Liver (tissue), 8 donors: ENCODE measurements at regions not wholly inside any gene's neighbourhood (a gene's known extent, or its start where the extent isn't known, plus 50 kb on each side); places are given as distances from the start of the nearest gene placed in this dataset.

ENCODE experiments used
- DNase-seq: peaks from one replicate; pipeline ENCODE4 v3.0.0-alpha.2; 2017; ENCODE audit warnings: low spot score
- H3K27ac ChIP-seq, 2 donors: one replicate each; pipeline ENCODE4 v1.7.0; 2013; ENCODE audit warnings: inconsistent platforms in 2 of 2, low read length in 2 of 2, control low read depth in 1 of 2, low read depth in 1 of 2, mild to moderate bottlenecking in 1 of 2
- H3K27me3 ChIP-seq, 4 donors: one replicate each; pipeline versions ENCODE4 v1.6.1 to v1.7.0; 2013; ENCODE audit warnings: low read length in 3 of 4, inconsistent platforms in 1 of 4, mild to moderate bottlenecking in 1 of 4, moderate library complexity in 1 of 4; ENCODE audit not compliant: control insufficient read depth in 4 of 4, insufficient read depth in 4 of 4
- H3K36me3 ChIP-seq, 4 donors: one replicate each; pipeline versions ENCODE4 v1.6.1 to v1.7.0; 2013; ENCODE audit warnings: low read length in 3 of 4, mild to moderate bottlenecking in 3 of 4, low read depth in 1 of 4, moderate library complexity in 1 of 4; ENCODE audit not compliant: control insufficient read depth in 4 of 4, insufficient read depth in 3 of 4
- H3K4me1 ChIP-seq, 4 donors: one replicate each; pipeline versions ENCODE4 v1.6.1 to v1.7.0; 2013; ENCODE audit warnings: low read length in 3 of 4, mild to moderate bottlenecking in 3 of 4, moderate library complexity in 1 of 4; ENCODE audit not compliant: control insufficient read depth in 4 of 4, insufficient read depth in 4 of 4
- H3K4me3 ChIP-seq, 3 donors: one replicate each; pipeline versions ENCODE4 v1.6.1 to v1.7.0; 2013; ENCODE audit warnings: low read length in 3 of 3, control low read depth in 1 of 3, low read depth in 1 of 3, mild to moderate bottlenecking in 1 of 3
- H3K9ac ChIP-seq, 2 donors: one replicate each; pipeline ENCODE4 v1.7.0; 2013; ENCODE audit warnings: low read length in 2 of 2, mild to moderate bottlenecking in 2 of 2, moderate library complexity in 2 of 2, control low read depth in 1 of 2, low read depth in 1 of 2
- H3K9me3 ChIP-seq, 4 donors: one replicate each; pipeline versions ENCODE4 v1.6.1 to v1.7.0; 2013; ENCODE audit warnings: low read length in 3 of 4; ENCODE audit not compliant: control insufficient read depth in 4 of 4
- CTCF ChIP-seq: fragments of 150-350 bp; IDR thresholded peaks from 2 replicates; pipeline ENCODE4 v1.5.1; 2017; ENCODE audit warnings: improper control_type of control experiment, low read depth, low read length; ENCODE audit not compliant: missing input control
- EGR1 ChIP-seq, 2 donors: IDR thresholded peaks; 2 replicates each; pipeline ENCODE4 v1.6.1; 2016 to 2018; ENCODE audit warnings: antibody characterized with exemption in 2 of 2, low read depth in 2 of 2
- FOXA1 ChIP-seq: IDR thresholded peaks from 2 replicates; pipeline ENCODE4 v1.6.1; 2016; ENCODE audit warnings: antibody characterized with exemption
- FOXA2 ChIP-seq: IDR thresholded peaks from 2 replicates; pipeline ENCODE4 v1.6.1; 2016; ENCODE audit warnings: antibody characterized with exemption
- GABPA ChIP-seq, 2 donors: IDR thresholded peaks in 1 of 2; conservative IDR thresholded peaks in 1 of 2; 2 replicates each; pipeline ENCODE4 v1.6.1; 2016; ENCODE audit warnings: antibody characterized with exemption in 2 of 2, mild to moderate bottlenecking in 1 of 2, moderate library complexity in 1 of 2
- HNF4A ChIP-seq, 2 donors: conservative IDR thresholded peaks; 2 replicates each; pipeline ENCODE4 v1.6.1; 2016; ENCODE audit warnings: antibody characterized with exemption in 2 of 2, mild to moderate bottlenecking in 2 of 2
- HNF4G ChIP-seq: IDR thresholded peaks from 2 replicates; pipeline ENCODE4 v1.6.1; 2016; ENCODE audit warnings: antibody characterized with exemption
- JUND ChIP-seq, 2 donors: IDR thresholded peaks; 2 replicates each; pipeline ENCODE4 v1.6.1; 2016; ENCODE audit warnings: antibody characterized with exemption in 2 of 2
- MAX ChIP-seq: IDR thresholded peaks from 2 replicates; pipeline ENCODE4 v1.6.1; 2016; ENCODE audit warnings: antibody characterized with exemption
- NR2F2 ChIP-seq: IDR thresholded peaks from 2 replicates; pipeline ENCODE4 v1.6.1; 2016; ENCODE audit warnings: antibody characterized with exemption
- RAD21 ChIP-seq, 2 donors: IDR thresholded peaks; 2 replicates each; pipeline ENCODE4 v1.6.1; 2016; ENCODE audit warnings: antibody characterized with exemption in 2 of 2, mild to moderate bottlenecking in 2 of 2
- REST ChIP-seq: IDR thresholded peaks from 2 replicates; pipeline ENCODE4 v1.6.1; 2016; ENCODE audit warnings: antibody characterized with exemption, mild to moderate bottlenecking
- RXRA ChIP-seq, 2 donors: IDR thresholded peaks; 2 replicates each; pipeline ENCODE4 v1.6.1; 2017 to 2018; ENCODE audit warnings: antibody characterized with exemption in 2 of 2, mild to moderate bottlenecking in 1 of 2
- SP1 ChIP-seq: IDR thresholded peaks from 2 replicates; pipeline ENCODE4 v1.6.1; 2018; ENCODE audit warnings: antibody characterized with exemption, mild to moderate bottlenecking
- TAF1 ChIP-seq: conservative IDR thresholded peaks from 2 replicates; pipeline ENCODE4 v1.6.1; 2016; ENCODE audit warnings: antibody characterized with exemption, mild to moderate bottlenecking
- ZBTB33 ChIP-seq: IDR thresholded peaks from 2 replicates; pipeline ENCODE4 v1.6.1; 2016; ENCODE audit warnings: antibody characterized with exemption
- WGBS: extraction: QIAGEN DNeasy Blood & Tissue Kit; methylation state at CpG from one replicate; pipeline ENCODE4 v1.1.7; 2013; 5-methylcytosine and 5-hydroxymethylcytosine counted together
- donor health status: healthy.
- donor health status: healthy.
- donor health status: healthy.
- donor health status: healthy.
- donor health status: healthy.

GRCh38 chr11:134800130-134800529 lies 388.1 kb upstream of the B3GAT1 start:
- WGBS: 91% methylated on average over 17 of the region's 17 CpGs
- no peaks in the 10 kb centered on the region for H3K36me3 ChIP-seq
- no peak overlapping the region for H3K27ac ChIP-seq
- no peak for DNase-seq
- H3K4me3 ChIP-seq: no peak overlapping the region
- H3K27me3 ChIP-seq: no peaks in the 10 kb centered on the region
- TF ChIP-seq NR2F2: no peak
- no peak for TF ChIP-seq FOXA2
- TF ChIP-seq RAD21 (IDR thresholded peaks at IDR 0.05): no peak
- TF ChIP-seq MAX: no peak
- no peak for TF ChIP-seq GABPA (IDR thresholded peaks at IDR 0.05 in 1 of 2, conservative IDR thresholded peaks at IDR 0.05 in 1 of 2)
- TF ChIP-seq FOXA1: no peak
- TF ChIP-seq ZBTB33: no peak
- TF ChIP-seq TAF1: no peak
- TF ChIP-seq JUND (IDR thresholded peaks at IDR 0.05): no peak
- TF ChIP-seq RXRA (IDR thresholded peaks at IDR 0.05): no peak
- TF ChIP-seq EGR1 (IDR thresholded peaks at IDR 0.05; ENCODE audit: low read depth in 2 of 2): no peak
- TF ChIP-seq HNF4A (conservative IDR thresholded peaks at IDR 0.05): no peak
- no peak for TF ChIP-seq SP1
- no peak for TF ChIP-seq REST
- TF ChIP-seq CTCF: no peak
- peaks cover 0 to 7% (median 4%) of the 10 kb centered on the region in 4 donors for H3K4me1 ChIP-seq
- H3K9me3 ChIP-seq: no peaks in the 10 kb centered on the region
- no peak overlapping the region for H3K9ac ChIP-seq

- WGBS: 90% methylated on average over 8 of the region's 8 CpGs
- Histone ChIP-seq H3K9me3 (no peaks in the 10 kb centered on the region), H3K4me3 (no peak overlapping the region), H3K27me3 (no peaks in the 10 kb centered on the region), H3K36me3 (no peaks in the 10 kb centered on the region), H3K9ac (no peak overlapping the region), H3K27ac (no peak overlapping the region), H3K4me1 (peaks cover 0 to 7% (median 4%) of the 10 kb centered on the region in 4 donors)
- DNase-seq: no peak
- TF ChIP-seq EGR1 (IDR thresholded peaks at IDR 0.05; ENCODE audit: low read depth in 2 of 2) (no peak), GABPA (IDR thresholded peaks at IDR 0.05 in 1 of 2, conservative IDR thresholded peaks at IDR 0.05 in 1 of 2) (no peak), RAD21 (IDR thresholded peaks at IDR 0.05) (no peak), RXRA (IDR thresholded peaks at IDR 0.05) (no peak), HNF4A (conservative IDR thresholded peaks at IDR 0.05) (no peak), HNF4G (no peak), CTCF (no peak), REST (no peak), ZBTB33 (no peak)
Measured at GRCh38 chr11:134799386-134799785, 387.3 kb upstream of the B3GAT1 start.
